Mesendoderm (in vitro differentiated cells): ENCODE measurements at regions not wholly inside any gene's neighbourhood (a gene's known extent, or its start where the extent isn't known, plus 50 kb on each side); places are given as distances from the start of the nearest gene placed in this dataset.
A peak's percentile ranks its signal among the peaks of the same experiment; 100 is the strongest.

Experiments
- DNase-seq: peaks from one replicate; pipeline ENCODE4 v3.0.0; 2013
- H2AK5ac ChIP-seq: 2 replicates; pipeline ENCODE4 v1.6.1; 2013; ENCODE audit warnings: low read length, inconsistent platforms
- H2BK120ac ChIP-seq: 2 replicates; pipeline ENCODE4 v1.6.1; 2013; ENCODE audit warnings: low read depth, mild to moderate bottlenecking, low read length, moderate library complexity, mixed read lengths
- H2BK15ac ChIP-seq: replicated peaks from 2 replicates; pipeline ENCODE4 v1.6.1; 2013; ENCODE audit warnings: low read depth, mild to moderate bottlenecking, moderate library complexity
- H2BK5ac ChIP-seq: 2 replicates; pipeline ENCODE4 v1.6.1; 2013; ENCODE audit warnings: low read length, inconsistent platforms
- H3K18ac ChIP-seq: 2 replicates; pipeline ENCODE4 v1.6.1; 2013; ENCODE audit warnings: mild to moderate bottlenecking, low read length, mixed read lengths
- H3K23ac ChIP-seq: one replicate; pipeline ENCODE4 v1.6.1; 2013; ENCODE audit warnings: low read length
- H3K27ac ChIP-seq: 2 replicates; pipeline ENCODE4 v1.5.1; 2013; ENCODE audit warnings: low read depth, mild to moderate bottlenecking, inconsistent platforms, low read length, moderate library complexity
- H3K27me3 ChIP-seq: 2 replicates; pipeline ENCODE4 v1.6.1; 2013; ENCODE audit warnings: low read length, control low read depth, mild to moderate bottlenecking, inconsistent platforms; ENCODE audit not compliant: insufficient read depth, poor library complexity
- H3K36me3 ChIP-seq: 2 replicates; pipeline ENCODE4 v1.6.1; 2013; ENCODE audit warnings: low read length, inconsistent platforms; ENCODE audit not compliant: control insufficient read depth, insufficient read depth
- H3K4ac ChIP-seq: one replicate; pipeline ENCODE4 v1.6.1; 2013; ENCODE audit warnings: low read depth, mild to moderate bottlenecking, low read length, moderate library complexity
- H3K4me1 ChIP-seq: 2 replicates; pipeline ENCODE4 v1.6.1; 2013; ENCODE audit warnings: low read depth, low read length, inconsistent platforms; ENCODE audit not compliant: control insufficient read depth
- H3K4me2 ChIP-seq: 2 replicates; pipeline ENCODE4 v1.6.1; 2013; ENCODE audit warnings: low read length
- H3K4me3 ChIP-seq: 2 replicates; pipeline ENCODE4 v1.5.1; 2013; ENCODE audit warnings: mild to moderate bottlenecking, low read length
- H3K56ac ChIP-seq: one replicate; pipeline ENCODE4 v1.6.1; 2013; ENCODE audit warnings: low read length
- H3K79me1 ChIP-seq: 2 replicates; pipeline ENCODE4 v1.6.1; 2013; ENCODE audit warnings: low read length, inconsistent platforms
- H3K79me2 ChIP-seq: 2 replicates; pipeline ENCODE4 v1.6.1; 2013; ENCODE audit warnings: mild to moderate bottlenecking, low read length; ENCODE audit not compliant: control insufficient read depth, insufficient read depth
- H3K9ac ChIP-seq: 2 replicates; pipeline ENCODE4 v1.6.1; 2013; ENCODE audit warnings: low read length, inconsistent platforms
- H4K5ac ChIP-seq: one replicate; pipeline ENCODE4 v1.6.1; 2013; ENCODE audit warnings: low read length
- H4K8ac ChIP-seq: one replicate; pipeline ENCODE4 v1.6.1; 2013; ENCODE audit warnings: low read depth, mild to moderate bottlenecking, control low read depth, low read length, moderate library complexity
- WGBS: extraction: QIAGEN DNeasy Blood & Tissue Kit; methylation state at CpG from one replicate; pipeline ENCODE4 v1.1.7; 2013; ENCODE audit warnings: low lambda C conversion rate, missing lambda C conversion rate; ENCODE audit not compliant: insufficient coverage; ENCODE audit errors: extremely low coverage; 5-methylcytosine and 5-hydroxymethylcytosine counted together

DNA sequence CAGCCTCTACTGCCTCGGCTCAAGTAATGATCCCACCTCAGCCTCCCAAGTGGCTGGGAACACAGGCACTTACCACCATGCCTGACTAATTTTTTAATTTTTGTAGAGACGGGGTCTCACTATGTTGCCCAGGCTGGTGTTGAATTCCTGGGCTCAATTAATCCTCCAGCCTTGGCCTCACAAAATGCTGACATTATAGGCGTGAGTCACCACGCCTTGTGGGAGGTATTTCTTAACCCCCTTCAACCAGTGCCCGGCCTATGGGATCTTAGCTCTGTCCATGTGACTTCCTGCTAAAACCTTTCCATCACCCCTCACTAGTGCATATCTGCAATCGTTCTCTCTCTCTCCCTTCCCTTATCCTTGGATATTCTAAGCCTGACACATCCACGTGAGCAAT lies 86.4 kb downstream of the FOXD2 start:
- DNase-seq = peak; percentile 74
- no peak overlapping the region for H3K18ac ChIP-seq
- H2BK5ac ChIP-seq = no peak overlapping the region
- no peak overlapping the region for H2BK15ac ChIP-seq
- peaks cover 5% of the 10 kb centered on the region for H3K4me1 ChIP-seq
- H2AK5ac ChIP-seq = no peak overlapping the region
- H3K36me3 ChIP-seq = no peaks in the 10 kb centered on the region
- H3K79me2 ChIP-seq = no peaks in the 10 kb centered on the region
- H4K5ac ChIP-seq = no peak overlapping the region
- no CpG with 5 or more reads among the region's 7 CpGs for WGBS
- peak overlapping the region; percentile 59 for H3K27ac ChIP-seq
- H4K8ac ChIP-seq = no peak overlapping the region
- no peak overlapping the region for H2BK120ac ChIP-seq
- no peaks in the 10 kb centered on the region for H3K79me1 ChIP-seq
- H3K23ac ChIP-seq = no peak overlapping the region
- no peak overlapping the region for H3K4ac ChIP-seq
- peak overlapping the region; percentile 44 for H3K56ac ChIP-seq
- no peak overlapping the region for H3K4me2 ChIP-seq
- no peaks in the 10 kb centered on the region for H3K27me3 ChIP-seq
- no peak overlapping the region for H3K4me3 ChIP-seq
- no peak overlapping the region for H3K9ac ChIP-seq

DNA sequence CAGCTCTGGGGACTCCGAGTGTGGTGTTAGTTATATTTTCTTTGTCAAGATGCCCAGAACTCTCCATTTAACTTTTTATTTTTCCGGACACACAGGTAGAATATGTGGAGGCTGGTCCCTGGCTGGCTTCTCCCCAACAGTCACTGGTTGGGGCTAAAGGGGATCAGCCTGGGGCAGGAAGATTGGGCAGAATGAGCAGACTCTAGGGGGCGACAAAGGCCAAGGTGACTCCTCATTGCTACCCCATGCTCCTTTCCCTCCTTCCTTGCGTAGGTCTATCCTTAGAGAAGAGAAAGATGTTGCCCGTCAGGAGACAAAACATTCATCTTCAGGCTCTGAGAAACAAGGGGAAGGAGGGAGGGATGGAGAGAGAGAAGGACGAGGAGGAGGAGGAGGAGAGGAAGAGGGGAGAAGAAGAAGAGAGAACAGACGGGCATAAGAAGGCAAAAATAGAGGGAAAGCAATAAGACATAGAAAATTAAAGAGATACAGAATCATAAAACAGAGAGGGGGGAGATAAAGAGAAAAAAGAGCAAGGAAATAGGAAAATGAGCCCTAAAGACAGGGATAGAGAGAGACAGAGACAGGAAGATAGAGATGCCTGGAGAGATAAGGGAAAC lies 89.9 kb downstream of the FOXD2 start:
- H3K56ac ChIP-seq = no peak overlapping the region
- H2AK5ac ChIP-seq = no peak overlapping the region
- H3K27ac ChIP-seq = no peak overlapping the region
- WGBS = no CpG with 5 or more reads among the region's 7 CpGs
- no peak overlapping the region for H3K4me3 ChIP-seq
- no peak overlapping the region for H2BK15ac ChIP-seq
- no peak overlapping the region for H2BK120ac ChIP-seq
- no peak overlapping the region for H3K23ac ChIP-seq
- H3K36me3 ChIP-seq = no peaks in the 10 kb centered on the region
- H3K27me3 ChIP-seq = no peaks in the 10 kb centered on the region
- no peak overlapping the region for H2BK5ac ChIP-seq
- peak; percentile 64 for DNase-seq
- no peak overlapping the region for H3K4me2 ChIP-seq
- H3K4me1 ChIP-seq = peaks cover 6% of the 10 kb centered on the region
- H3K18ac ChIP-seq = no peak overlapping the region
- H4K5ac ChIP-seq = no peak overlapping the region
- no peaks in the 10 kb centered on the region for H3K79me1 ChIP-seq
- no peaks in the 10 kb centered on the region for H3K79me2 ChIP-seq
- H4K8ac ChIP-seq = no peak overlapping the region
- no peak overlapping the region for H3K4ac ChIP-seq
- no peak overlapping the region for H3K9ac ChIP-seq

DNA sequence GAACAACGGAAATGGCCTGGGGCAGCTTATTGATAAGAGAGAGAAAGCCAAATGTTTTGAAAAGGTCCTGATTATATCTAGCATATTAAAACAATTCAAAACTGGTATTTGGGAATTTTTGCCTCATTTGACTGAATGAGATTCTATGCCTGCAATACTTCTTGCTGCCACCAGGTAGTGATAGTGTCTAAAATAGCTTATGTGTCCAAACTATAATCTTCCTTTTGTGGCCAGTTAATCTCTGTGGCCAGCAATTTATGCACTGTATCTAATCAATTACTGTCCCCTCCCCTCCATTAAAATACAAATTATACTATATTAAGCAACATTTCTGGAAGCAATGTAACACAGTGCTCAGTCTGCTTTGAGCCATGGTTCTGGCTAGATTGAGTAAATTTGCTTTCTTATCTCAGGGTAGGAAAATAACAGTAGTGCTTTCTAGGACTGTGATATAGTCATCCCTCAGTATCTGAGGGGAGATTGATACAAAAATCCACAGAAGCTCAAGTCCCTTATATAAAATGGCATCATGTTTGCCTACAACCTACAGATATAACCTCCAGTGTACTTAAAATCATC lies 91.8 kb downstream of the FOXD2 start:
- Histone ChIP-seq H3K23ac (no peak overlapping the region), H2BK5ac (no peak overlapping the region), H4K8ac (no peak overlapping the region), H3K4me2 (no peak overlapping the region), H3K9ac (no peak overlapping the region), H3K79me2 (no peaks in the 10 kb centered on the region), H4K5ac (no peak overlapping the region), H3K4me3 (no peak overlapping the region), H3K18ac (no peak overlapping the region), H3K4me1 (peaks cover 10% of the 10 kb centered on the region), H3K27me3 (no peaks in the 10 kb centered on the region), H3K79me1 (no peaks in the 10 kb centered on the region), H3K27ac (no peak overlapping the region), H2BK15ac (no peak overlapping the region), H2AK5ac (no peak overlapping the region), H3K56ac (no peak overlapping the region), H2BK120ac (no peak overlapping the region), H3K36me3 (no peaks in the 10 kb centered on the region), H3K4ac (no peak overlapping the region)
- WGBS = no CpG with 5 or more reads among the region's 1 CpG
- DNase-seq = no peak

DNA sequence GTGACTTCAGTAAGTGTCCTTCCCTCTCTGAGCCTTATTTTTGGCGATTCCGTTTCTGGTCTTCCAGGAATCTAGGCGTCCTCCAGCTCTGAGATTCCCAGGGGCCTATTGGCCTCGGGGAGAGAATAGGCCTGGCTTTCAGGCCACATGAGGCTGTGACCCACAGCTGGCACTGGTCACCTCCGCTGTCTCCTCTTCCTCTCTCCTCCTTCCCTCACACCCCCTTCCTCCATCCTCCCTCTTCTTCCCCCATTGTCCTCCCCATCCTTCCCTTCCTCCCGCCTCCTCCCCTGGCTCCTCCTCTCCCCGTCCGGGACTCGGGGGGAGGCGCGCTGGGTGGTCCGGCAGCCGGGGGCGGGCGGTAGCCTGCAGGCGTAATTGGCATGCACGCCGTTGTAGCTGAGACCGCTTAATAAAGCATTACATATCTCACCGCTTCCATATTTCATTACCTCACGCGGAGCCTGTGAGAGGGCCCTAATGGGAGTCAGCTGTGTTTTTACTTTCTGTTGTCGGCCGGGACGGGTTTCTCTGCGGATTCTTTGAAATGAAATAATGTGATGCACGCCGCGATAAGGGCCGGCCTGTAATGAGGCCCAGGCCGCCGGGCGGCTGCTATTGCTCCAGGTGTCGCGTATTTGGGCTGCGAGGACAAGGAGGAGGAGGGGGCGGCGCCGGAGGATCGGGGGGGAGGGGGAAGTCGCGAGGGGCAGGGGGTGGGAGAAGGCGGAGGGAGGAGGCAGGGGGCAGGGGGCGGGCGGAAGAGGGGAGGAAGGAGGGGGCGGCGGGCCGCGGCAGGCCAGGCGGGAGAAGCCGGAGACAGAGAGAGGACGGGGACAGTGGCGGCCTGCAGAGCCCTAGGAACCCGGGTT lies 95.3 kb downstream of the FOXD2 start:
- Histone ChIP-seq H3K79me1 (no peaks in the 10 kb centered on the region), H3K27ac (peak overlapping the region; percentile 56), H3K23ac (no peak overlapping the region), H3K36me3 (no peaks in the 10 kb centered on the region), H4K8ac (no peak overlapping the region), H3K56ac (peak overlapping the region; percentile 86), H2AK5ac (no peak overlapping the region), H3K9ac (peak overlapping the region; percentile 59), H3K27me3 (no peaks in the 10 kb centered on the region), H2BK15ac (no peak overlapping the region), H3K79me2 (no peaks in the 10 kb centered on the region), H2BK5ac (no peak overlapping the region), H4K5ac (peak overlapping the region; percentile 47), H3K18ac (peak overlapping the region; percentile 9), H3K4me3 (peak overlapping the region; percentile 0), H2BK120ac (no peak overlapping the region), H3K4ac (no peak overlapping the region), H3K4me1 (peaks cover 17% of the 10 kb centered on the region), H3K4me2 (peak overlapping the region; percentile 35)
- WGBS = no CpG with 5 or more reads among the region's 54 CpGs
- DNase-seq = peak; percentile 93

DNA sequence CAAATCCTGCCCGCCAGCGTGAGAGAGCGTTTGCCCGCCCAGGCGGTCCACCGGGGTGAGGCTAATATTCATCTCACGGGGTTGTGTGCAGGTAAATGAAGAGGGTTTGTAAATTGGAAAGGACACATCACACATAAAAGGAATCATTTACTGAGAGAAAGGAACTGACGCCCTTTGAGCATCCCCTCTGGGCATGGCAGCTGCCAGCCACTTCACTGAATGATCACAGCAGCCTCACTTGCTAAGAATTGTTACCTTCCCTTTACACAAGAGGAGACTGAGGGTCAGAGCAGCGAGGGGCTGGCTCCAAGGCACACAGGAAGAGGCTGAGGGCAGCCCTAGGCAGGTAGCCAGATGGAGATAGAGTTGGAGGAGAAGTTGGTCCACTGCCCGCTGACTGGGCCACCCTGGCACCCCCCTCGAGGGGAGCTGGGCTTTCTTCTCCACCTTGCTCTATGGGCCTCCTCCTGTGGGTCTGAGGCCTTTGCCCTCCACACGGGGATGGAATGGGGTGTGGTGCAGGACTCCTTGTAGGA lies 96.0 kb downstream of the FOXD2 start:
- H3K27ac ChIP-seq = no peak overlapping the region
- H3K4me1 ChIP-seq = peaks cover 17% of the 10 kb centered on the region
- peak overlapping the region; percentile 86 for H3K56ac ChIP-seq
- no peaks in the 10 kb centered on the region for H3K36me3 ChIP-seq
- H3K4ac ChIP-seq = peak overlapping the region; percentile 58
- peak overlapping the region; percentile 35 for H3K4me2 ChIP-seq
- H2BK5ac ChIP-seq = no peak overlapping the region
- no peak overlapping the region for H3K4me3 ChIP-seq
- no peak overlapping the region for H4K8ac ChIP-seq
- H3K79me1 ChIP-seq = no peaks in the 10 kb centered on the region
- no peak overlapping the region for H2BK15ac ChIP-seq
- H3K27me3 ChIP-seq = no peaks in the 10 kb centered on the region
- peak; percentile 40 for DNase-seq
- no peaks in the 10 kb centered on the region for H3K79me2 ChIP-seq
- peak overlapping the region; percentile 59 for H3K9ac ChIP-seq
- H3K18ac ChIP-seq = peak overlapping the region; percentile 5
- peak overlapping the region; percentile 51 for H2AK5ac ChIP-seq
- no peak overlapping the region for H4K5ac ChIP-seq
- H2BK120ac ChIP-seq = no peak overlapping the region
- WGBS = no CpG with 5 or more reads among the region's 12 CpGs
- H3K23ac ChIP-seq = peak overlapping the region; percentile 92
